HT1080 (cell line): ENCODE measurements at regions not wholly inside any gene's neighbourhood (a gene's known extent, or its start where the extent isn't known, plus 50 kb on each side); places are given as distances from the start of the nearest gene placed in this dataset.
A peak's percentile ranks its signal among the peaks of the same experiment; 100 is the strongest.

Source experiments
- DNase-seq: peaks from one replicate; pipeline ENCODE4 v3.0.0-alpha.2; 2015; ENCODE audit warnings: low read depth

DNA sequence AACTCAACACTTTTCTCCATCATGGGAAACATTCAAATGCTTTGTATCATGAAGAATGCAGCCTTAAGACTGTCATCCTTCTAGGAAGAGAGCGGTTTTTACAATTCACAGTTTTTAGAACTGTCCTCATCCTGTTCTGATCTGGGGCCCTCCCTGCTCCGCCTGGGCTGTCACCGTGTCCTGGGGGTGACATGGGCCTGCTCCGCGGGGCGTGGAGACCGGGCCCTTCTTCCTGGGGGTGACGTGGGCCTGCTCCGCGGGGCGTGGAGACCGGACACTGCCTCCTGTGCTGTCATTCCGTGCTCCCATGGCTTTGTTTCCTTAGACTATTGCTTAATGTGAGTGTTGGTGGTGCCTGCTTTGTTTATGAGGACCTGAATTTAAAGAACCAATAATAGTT lies 122.8 kb downstream of the TMEM18 start:
- no peak for DNase-seq

GRCh38 chr2:552906-553305 lies 124.3 kb downstream of the TMEM18 start:
- DNase-seq = no peak

DNA sequence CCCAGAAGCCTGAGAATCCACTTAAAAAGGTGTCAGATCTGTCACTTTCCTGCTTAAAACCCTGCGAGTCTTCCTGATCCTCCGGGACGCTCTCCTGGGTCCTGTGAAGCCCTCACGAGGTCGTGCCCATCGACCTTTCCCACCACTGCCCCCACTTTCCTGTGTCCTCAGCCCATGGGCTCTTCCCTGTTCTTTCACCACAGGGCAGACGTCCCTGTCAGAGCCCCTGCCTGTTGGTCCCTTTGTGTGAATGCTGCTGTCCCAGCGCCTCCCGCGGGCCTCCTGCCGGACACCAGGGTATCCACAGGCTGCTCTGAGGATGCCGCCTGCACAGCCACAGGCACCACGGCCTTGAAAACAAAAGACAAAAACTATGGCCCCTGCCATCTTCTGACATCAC lies 125.6 kb downstream of the TMEM18 start:
- no peak for DNase-seq

- no peak for DNase-seq
These were observed 126.2 kb downstream of the TMEM18 start for GRCh38 chr2:550860-551567.

- DNase-seq = no peak
These were observed 131.2 kb downstream of the TMEM18 start for GRCh38 chr2:545711-546650.

- no peak for DNase-seq
These were observed 132.0 kb downstream of the TMEM18 start for GRCh38 chr2:545228-545627.

- no peak for DNase-seq
These were observed 138.6 kb downstream of the TMEM18 start for GRCh38 chr2:538646-539045.

DNA sequence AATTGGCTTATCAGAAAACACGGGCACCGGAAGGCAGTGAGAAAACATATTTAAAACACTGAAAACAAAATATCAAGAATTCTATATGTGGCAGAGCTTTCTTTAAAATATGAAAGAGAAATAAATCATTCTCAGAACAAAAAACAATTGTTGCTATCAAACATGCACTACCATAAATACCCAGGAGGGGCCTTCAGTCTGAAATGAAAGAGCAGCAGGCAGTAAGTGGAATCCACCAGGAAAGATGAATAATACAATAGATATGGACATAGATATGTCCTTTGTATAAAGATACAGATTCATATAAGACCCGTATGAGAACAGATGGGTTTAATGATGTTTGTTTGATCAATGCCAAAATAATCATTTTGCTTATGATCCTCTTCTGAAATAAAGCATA lies 142.0 kb downstream of the TMEM18 start:
- DNase-seq = peak; percentile 8

- DNase-seq = no peak
These were observed 147.4 kb downstream of the TMEM18 start for GRCh38 chr2:529852-530251.

DNA sequence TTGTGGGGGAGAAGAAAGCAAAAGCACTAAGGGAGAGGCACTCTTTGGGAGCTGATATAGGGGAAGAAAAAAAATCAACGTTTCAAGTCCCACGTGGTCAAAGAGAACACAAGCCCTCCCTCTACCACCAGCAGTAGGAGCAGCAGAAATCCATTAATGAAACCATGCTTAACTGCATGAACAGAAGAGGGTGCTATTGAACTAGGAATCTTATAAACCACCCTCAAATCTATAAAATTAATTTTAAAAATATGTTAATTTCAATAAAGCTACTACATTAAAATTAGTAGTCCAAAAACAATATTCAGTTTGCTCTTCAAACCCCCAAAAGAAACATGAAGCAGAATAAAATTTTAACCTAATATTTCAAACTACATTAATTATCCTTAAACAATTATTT lies 147.8 kb downstream of the TMEM18 start:
- peak; percentile 64 for DNase-seq

DNA sequence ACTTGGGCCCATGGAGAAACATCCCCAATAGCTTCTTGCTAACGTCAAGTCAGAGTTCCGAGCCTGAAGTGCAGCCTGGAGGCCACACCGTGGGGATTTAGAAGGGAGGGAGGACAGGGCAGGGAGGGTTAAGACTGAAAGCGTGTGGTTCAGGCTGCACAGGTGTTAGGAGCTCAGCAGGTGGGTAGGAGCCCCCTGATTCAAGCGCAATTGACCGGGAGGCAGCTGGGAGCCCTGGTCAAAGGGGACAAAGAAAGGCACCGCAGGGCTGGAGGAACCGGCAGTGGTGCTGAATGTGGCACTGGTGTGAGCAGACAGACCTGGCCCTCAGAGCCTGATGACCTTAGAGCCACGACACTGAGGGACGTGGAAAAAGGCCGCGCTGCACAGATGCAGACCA lies 149.6 kb downstream of the TMEM18 start:
- no peak for DNase-seq

- no peak for DNase-seq
These were observed 150.3 kb downstream of the TMEM18 start for GRCh38 chr2:526918-527317.

DNA sequence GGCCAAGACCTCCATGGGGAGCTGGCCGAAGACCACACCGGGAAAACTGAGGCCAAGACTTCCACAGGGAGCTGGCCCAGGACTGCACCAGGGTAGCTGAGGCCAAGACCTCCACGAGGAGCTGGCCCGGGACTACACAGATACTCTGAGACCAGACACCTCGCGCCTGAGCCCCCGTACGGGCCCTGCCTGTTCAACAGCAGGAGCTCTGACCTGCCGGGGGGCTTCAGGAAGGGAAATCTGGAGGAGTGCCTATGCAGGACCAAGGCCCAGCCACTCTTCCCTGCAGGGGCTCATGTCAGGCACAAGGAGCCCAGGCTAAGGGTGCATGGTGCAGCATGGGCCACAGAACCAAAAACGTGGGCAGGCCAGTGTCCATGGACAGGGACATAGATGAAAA lies 151.6 kb downstream of the TMEM18 start:
- no peak for DNase-seq

- DNase-seq = no peak
These were observed 152.2 kb downstream of the TMEM18 start for GRCh38 chr2:525021-525420.

GRCh38 chr2:524442-524841 lies 152.8 kb downstream of the TMEM18 start:
- DNase-seq = peak; percentile 15

DNA sequence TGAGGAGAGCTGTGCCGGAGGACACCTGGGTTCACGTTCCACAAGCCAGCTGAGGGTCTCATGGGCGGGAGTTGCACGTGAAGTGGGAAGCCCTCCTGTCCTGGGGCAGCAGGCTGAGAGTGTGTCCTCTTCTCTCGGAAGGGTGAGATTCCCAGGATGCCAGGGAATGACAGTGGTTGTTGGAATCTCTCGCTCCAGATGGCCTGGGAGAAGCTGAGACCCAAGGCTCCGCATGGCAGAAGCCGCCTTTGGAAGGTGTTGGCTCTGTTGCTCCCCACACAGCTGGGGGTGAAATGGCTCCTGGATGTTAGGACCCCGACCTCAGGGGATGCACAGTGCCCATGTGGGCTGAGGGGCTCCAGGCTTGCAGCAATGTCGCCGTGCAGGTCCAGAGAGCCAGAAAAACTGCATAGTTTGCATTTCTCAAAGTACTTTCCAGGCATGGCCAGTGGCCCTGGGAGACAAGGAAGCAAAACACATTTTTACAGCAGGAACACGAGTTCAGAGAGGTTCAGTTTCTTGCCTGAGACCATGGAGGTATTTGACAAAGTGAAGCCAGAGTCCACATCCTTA lies 153.4 kb downstream of the TMEM18 start:
- no peak for DNase-seq

- DNase-seq = no peak
These were observed 154.4 kb downstream of the TMEM18 start for GRCh38 chr2:522776-523175.

DNA sequence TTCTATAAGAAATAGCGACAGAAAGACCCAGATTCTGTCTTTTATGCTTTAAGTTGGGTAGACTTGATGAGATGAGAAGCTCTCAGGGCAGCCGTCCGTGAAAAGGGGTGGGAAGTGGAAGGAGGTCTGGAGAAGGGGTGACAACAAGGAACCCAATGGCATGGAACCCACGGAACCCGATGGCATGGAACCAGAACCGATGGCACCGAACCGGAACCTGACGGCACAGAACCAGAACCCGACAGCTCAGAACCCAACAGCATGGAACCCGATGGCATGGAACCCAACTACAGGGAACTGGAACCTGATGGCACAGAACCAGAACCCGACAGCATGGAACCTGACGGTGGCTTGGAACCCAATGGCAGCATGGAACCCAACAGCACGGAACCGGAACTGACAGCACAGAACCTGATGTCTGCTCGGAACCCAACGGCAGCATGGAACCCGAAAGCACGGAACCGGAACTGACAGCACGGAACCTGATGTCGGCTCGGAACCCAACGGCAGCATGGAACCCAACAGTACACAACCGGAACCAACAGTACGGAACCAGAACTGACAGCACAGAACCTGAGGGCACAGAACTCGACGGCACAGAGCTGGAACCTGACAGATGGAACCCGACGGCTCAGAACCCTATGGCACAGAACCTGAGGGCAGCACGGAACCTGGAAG lies 155.2 kb downstream of the TMEM18 start:
- no peak for DNase-seq

- no peak for DNase-seq
These were observed 156.4 kb downstream of the TMEM18 start for GRCh38 chr2:520663-521340.

DNA sequence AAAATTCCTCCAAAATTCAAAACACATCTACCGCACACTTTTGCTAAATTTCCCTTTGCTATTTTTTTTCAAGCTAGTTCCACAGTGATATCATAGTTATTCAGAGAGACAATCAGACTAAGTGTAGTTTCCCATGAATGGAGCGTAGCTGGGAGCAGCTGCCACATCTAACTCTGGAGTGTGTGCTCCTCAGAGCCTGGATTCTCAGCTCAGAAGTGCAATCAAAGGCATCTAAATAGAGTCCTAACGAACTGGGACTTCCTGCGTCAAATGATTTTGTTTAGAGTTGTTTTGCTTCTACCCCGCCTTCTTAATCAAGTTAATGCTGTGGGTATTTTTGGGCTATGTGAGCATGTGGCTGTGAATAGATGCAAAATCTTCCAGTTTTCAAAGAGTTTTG lies 160.3 kb downstream of the TMEM18 start:
- no peak for DNase-seq

DNA sequence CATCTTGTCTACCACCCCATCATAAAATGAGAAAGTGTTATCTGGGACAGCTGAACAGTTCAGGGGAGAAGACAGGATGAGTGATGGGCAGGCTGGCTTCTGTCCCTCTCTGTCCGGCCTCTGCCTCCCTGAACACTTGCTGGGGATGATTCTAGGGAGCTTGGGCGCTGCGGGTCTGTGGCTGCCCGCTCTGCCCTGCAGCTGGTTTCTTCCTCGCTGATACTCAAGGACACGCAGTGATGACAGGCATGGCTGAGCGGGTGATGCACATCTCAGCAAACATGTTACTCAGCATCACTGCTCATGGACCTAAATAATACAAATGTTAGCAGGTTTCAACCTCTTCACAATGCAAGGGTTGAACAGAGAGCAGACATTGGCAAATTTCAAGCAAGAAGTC lies 161.1 kb downstream of the TMEM18 start:
- DNase-seq = no peak
